ENCODE measurements at regions not wholly inside any gene's neighbourhood (a gene's known extent, or its start where the extent isn't known, plus 50 kb on each side); places are given as distances from the start of the nearest gene placed in this dataset.
A peak's percentile ranks its signal among the peaks of the same experiment; 100 is the strongest.

- no peak overlapping the region for H3K4me3 ChIP-seq
- H3K79me2 ChIP-seq (replicated peaks; ENCODE audit: insufficient read depth) = no peaks in the 10 kb centered on the region
- TF ChIP-seq REST (IDR thresholded peaks at IDR 0.05; ENCODE audit: unreplicated experiment) = no peak
- no peaks in the 10 kb centered on the region for H3K36me3 ChIP-seq (ENCODE audit: insufficient read depth)
- H3K27ac Mint-ChIP-seq = no peak overlapping the region
- H4K20me1 ChIP-seq (replicated peaks; ENCODE audit: insufficient read depth) = no peaks in the 10 kb centered on the region
- no peak overlapping the region for H3K27ac ChIP-seq (ENCODE audit: low read depth)
- H2AFZ ChIP-seq = no peak overlapping the region
- H3K9me2 ChIP-seq (ENCODE audit: insufficient read depth) = peaks cover 11% of the 10 kb centered on the region; the same call in 1 of the 2 replicates
- H3K27me3 Mint-ChIP-seq (ENCODE audit: insufficient read depth, low read depth, poor library complexity) = peaks cover 2% of the 10 kb centered on the region
- no peaks in the 10 kb centered on the region; the same call in 2 of the 3 replicates for H3K9me3 Mint-ChIP-seq
- H3K4me1 Mint-ChIP-seq = peaks cover 13% of the 10 kb centered on the region
- no peaks in the 10 kb centered on the region for H3F3A ChIP-seq (replicated peaks; ENCODE audit: low read depth)
- no peak overlapping the region for H3K4me3 Mint-ChIP-seq
- no peaks in the 10 kb centered on the region for H3K27me3 ChIP-seq (ENCODE audit: insufficient read depth)
- H3K36me3 Mint-ChIP-seq (ENCODE audit: low read depth) = 0 out of 3 replicates have a peak, but pooled peaks cover 4% of the 10 kb centered on the region
- H3K4me2 ChIP-seq = no peak overlapping the region
- DNase-seq (ENCODE audit: low spot score) (no peak), ATAC-seq (no peak)
- H3K4me1 ChIP-seq (ENCODE audit: insufficient read depth) = peaks cover 12% of the 10 kb centered on the region
Observed at GRCh38 chr11:87976009-87976408, 199.2 kb downstream of the RAB38 start.

- Histone ChIP-seq H3K27ac (ENCODE audit: low read depth) (no peak overlapping the region), H3K4me3 (no peak overlapping the region), H3K4me2 (no peak overlapping the region), H3K9me2 (ENCODE audit: insufficient read depth) (peaks cover 11% of the 10 kb centered on the region; the same call in 1 of the 2 replicates), H3K36me3 (ENCODE audit: insufficient read depth) (no peaks in the 10 kb centered on the region), H3F3A (replicated peaks; ENCODE audit: low read depth) (no peaks in the 10 kb centered on the region), H2AFZ (peak overlapping the region; percentile 35; the same call in 1 of the 2 replicates), H3K4me1 (ENCODE audit: insufficient read depth) (peaks cover 20% of the 10 kb centered on the region), H3K27me3 (ENCODE audit: insufficient read depth) (no peaks in the 10 kb centered on the region), H4K20me1 (replicated peaks; ENCODE audit: insufficient read depth) (no peaks in the 10 kb centered on the region), H3K79me2 (replicated peaks; ENCODE audit: insufficient read depth) (no peaks in the 10 kb centered on the region)
- Mint-ChIP-seq H3K27me3 (ENCODE audit: insufficient read depth, low read depth, poor library complexity) (peaks cover 2% of the 10 kb centered on the region), H3K27ac (no peak overlapping the region), H3K4me1 (peaks cover 24% of the 10 kb centered on the region), H3K4me3 (no peak overlapping the region), H3K36me3 (ENCODE audit: low read depth) (0 out of 3 replicates have a peak, but pooled peaks cover 4% of the 10 kb centered on the region), H3K9me3 (no peaks in the 10 kb centered on the region; the same call in 2 of the 3 replicates)
- ATAC-seq (no peak), DNase-seq (ENCODE audit: low spot score) (peak; percentile 4)
- no peak for TF ChIP-seq ZNF114 (CRISPR knock-in tag; IDR thresholded peaks at IDR 0.05)
- TF ChIP-seq ZNF331 (CRISPR knock-in tag; IDR thresholded peaks at IDR 0.05; ENCODE audit: low read depth) = no peak
- no peak for TF ChIP-seq POLR2AphosphoS5 (IDR thresholded peaks at IDR 0.05; ENCODE audit: low read depth)
- no peak for TF ChIP-seq NANOG (IDR thresholded peaks at IDR 0.05; ENCODE audit: borderline replicate concordance)
- TF ChIP-seq CTCF (conservative IDR thresholded peaks at IDR 0.05; ENCODE audit: low read depth in 2 of 2) = no peak
- no peak for TF ChIP-seq REST (IDR thresholded peaks at IDR 0.05; ENCODE audit: unreplicated experiment)
- TF ChIP-seq EZH2phosphoT487 (IDR thresholded peaks at IDR 0.05; ENCODE audit: unreplicated experiment) = no peak
- no peak for TF ChIP-seq EZH2 (IDR thresholded peaks at IDR 0.05; ENCODE audit: low read depth, unreplicated experiment)
- no peak for TF ChIP-seq STAT1 (IDR thresholded peaks at IDR 0.05; ENCODE audit: unreplicated experiment)
- TF ChIP-seq CREB1 (CRISPR knock-in tag; IDR thresholded peaks at IDR 0.05; ENCODE audit: low read depth) = no peak
Observed at GRCh38 chr11:87974797-87975196, 200.4 kb downstream of the RAB38 start.

Measured in GM23338 (cell line).